Peyer's patch (tissue), 4 donors: ENCODE measurements at regions not wholly inside any gene's neighbourhood (a gene's known extent, or its start where the extent isn't known, plus 50 kb on each side); places are given as distances from the start of the nearest gene placed in this dataset.

Source experiments
- CTCF ChIP-seq, 6 experiments: fragments of 450-650 bp in 4 of 6; fragments of 200-600 bp in 2 of 6; sonication (generic) in 1 of 6; IDR thresholded peaks; one replicate each; pipeline ENCODE4 v1.5.1; 2017 to 2019; ENCODE audit warnings: antibody characterized with exemption in 6 of 6, mild to moderate bottlenecking in 3 of 6, moderate library complexity in 1 of 6
- POLR2A ChIP-seq, 2 donors: fragments of 450-650 bp; IDR thresholded peaks; one replicate each; pipeline ENCODE4 v1.5.1; 2017; ENCODE audit warnings: antibody characterized with exemption in 2 of 2, mild to moderate bottlenecking in 2 of 2, moderate library complexity in 2 of 2

GRCh38 chr12:47364261-47364660 is 284.5 kb upstream of the AMIGO2 start:
- no peak for TF ChIP-seq CTCF (IDR thresholded peaks at IDR 0.05)
- TF ChIP-seq POLR2A (IDR thresholded peaks at IDR 0.05), result no peak
